Liver (tissue), 8 donors: ENCODE measurements at regions not wholly inside any gene's neighbourhood (a gene's known extent, or its start where the extent isn't known, plus 50 kb on each side); places are given as distances from the start of the nearest gene placed in this dataset.

ENCODE experiments used
- DNase-seq: peaks from one replicate; pipeline ENCODE4 v3.0.0-alpha.2; 2017; ENCODE audit warnings: low spot score
- H3K27ac ChIP-seq, 2 donors: one replicate each; pipeline ENCODE4 v1.7.0; 2013; ENCODE audit warnings: inconsistent platforms in 2 of 2, low read length in 2 of 2, control low read depth in 1 of 2, low read depth in 1 of 2, mild to moderate bottlenecking in 1 of 2
- H3K27me3 ChIP-seq, 4 donors: one replicate each; pipeline versions ENCODE4 v1.6.1 to v1.7.0; 2013; ENCODE audit warnings: low read length in 3 of 4, inconsistent platforms in 1 of 4, mild to moderate bottlenecking in 1 of 4, moderate library complexity in 1 of 4; ENCODE audit not compliant: control insufficient read depth in 4 of 4, insufficient read depth in 4 of 4
- H3K36me3 ChIP-seq, 4 donors: one replicate each; pipeline versions ENCODE4 v1.6.1 to v1.7.0; 2013; ENCODE audit warnings: low read length in 3 of 4, mild to moderate bottlenecking in 3 of 4, low read depth in 1 of 4, moderate library complexity in 1 of 4; ENCODE audit not compliant: control insufficient read depth in 4 of 4, insufficient read depth in 3 of 4
- H3K4me1 ChIP-seq, 4 donors: one replicate each; pipeline versions ENCODE4 v1.6.1 to v1.7.0; 2013; ENCODE audit warnings: low read length in 3 of 4, mild to moderate bottlenecking in 3 of 4, moderate library complexity in 1 of 4; ENCODE audit not compliant: control insufficient read depth in 4 of 4, insufficient read depth in 4 of 4
- H3K4me3 ChIP-seq, 3 donors: one replicate each; pipeline versions ENCODE4 v1.6.1 to v1.7.0; 2013; ENCODE audit warnings: low read length in 3 of 3, control low read depth in 1 of 3, low read depth in 1 of 3, mild to moderate bottlenecking in 1 of 3
- H3K9ac ChIP-seq, 2 donors: one replicate each; pipeline ENCODE4 v1.7.0; 2013; ENCODE audit warnings: low read length in 2 of 2, mild to moderate bottlenecking in 2 of 2, moderate library complexity in 2 of 2, control low read depth in 1 of 2, low read depth in 1 of 2
- H3K9me3 ChIP-seq, 4 donors: one replicate each; pipeline versions ENCODE4 v1.6.1 to v1.7.0; 2013; ENCODE audit warnings: low read length in 3 of 4; ENCODE audit not compliant: control insufficient read depth in 4 of 4
- CTCF ChIP-seq: fragments of 150-350 bp; IDR thresholded peaks from 2 replicates; pipeline ENCODE4 v1.5.1; 2017; ENCODE audit warnings: improper control_type of control experiment, low read depth, low read length; ENCODE audit not compliant: missing input control
- EGR1 ChIP-seq, 2 donors: IDR thresholded peaks; 2 replicates each; pipeline ENCODE4 v1.6.1; 2016 to 2018; ENCODE audit warnings: antibody characterized with exemption in 2 of 2, low read depth in 2 of 2
- FOXA1 ChIP-seq: IDR thresholded peaks from 2 replicates; pipeline ENCODE4 v1.6.1; 2016; ENCODE audit warnings: antibody characterized with exemption
- FOXA2 ChIP-seq: IDR thresholded peaks from 2 replicates; pipeline ENCODE4 v1.6.1; 2016; ENCODE audit warnings: antibody characterized with exemption
- GABPA ChIP-seq, 2 donors: IDR thresholded peaks in 1 of 2; conservative IDR thresholded peaks in 1 of 2; 2 replicates each; pipeline ENCODE4 v1.6.1; 2016; ENCODE audit warnings: antibody characterized with exemption in 2 of 2, mild to moderate bottlenecking in 1 of 2, moderate library complexity in 1 of 2
- HNF4A ChIP-seq, 2 donors: conservative IDR thresholded peaks; 2 replicates each; pipeline ENCODE4 v1.6.1; 2016; ENCODE audit warnings: antibody characterized with exemption in 2 of 2, mild to moderate bottlenecking in 2 of 2
- HNF4G ChIP-seq: IDR thresholded peaks from 2 replicates; pipeline ENCODE4 v1.6.1; 2016; ENCODE audit warnings: antibody characterized with exemption
- JUND ChIP-seq, 2 donors: IDR thresholded peaks; 2 replicates each; pipeline ENCODE4 v1.6.1; 2016; ENCODE audit warnings: antibody characterized with exemption in 2 of 2
- NR2F2 ChIP-seq: IDR thresholded peaks from 2 replicates; pipeline ENCODE4 v1.6.1; 2016; ENCODE audit warnings: antibody characterized with exemption
- RAD21 ChIP-seq, 2 donors: IDR thresholded peaks; 2 replicates each; pipeline ENCODE4 v1.6.1; 2016; ENCODE audit warnings: antibody characterized with exemption in 2 of 2, mild to moderate bottlenecking in 2 of 2
- REST ChIP-seq: IDR thresholded peaks from 2 replicates; pipeline ENCODE4 v1.6.1; 2016; ENCODE audit warnings: antibody characterized with exemption, mild to moderate bottlenecking
- RXRA ChIP-seq, 2 donors: IDR thresholded peaks; 2 replicates each; pipeline ENCODE4 v1.6.1; 2017 to 2018; ENCODE audit warnings: antibody characterized with exemption in 2 of 2, mild to moderate bottlenecking in 1 of 2
- SP1 ChIP-seq: IDR thresholded peaks from 2 replicates; pipeline ENCODE4 v1.6.1; 2018; ENCODE audit warnings: antibody characterized with exemption, mild to moderate bottlenecking
- TAF1 ChIP-seq: conservative IDR thresholded peaks from 2 replicates; pipeline ENCODE4 v1.6.1; 2016; ENCODE audit warnings: antibody characterized with exemption, mild to moderate bottlenecking
- YY1 ChIP-seq: IDR thresholded peaks from 2 replicates; pipeline ENCODE4 v1.6.1; 2016; ENCODE audit warnings: antibody characterized with exemption, mild to moderate bottlenecking
- WGBS: extraction: QIAGEN DNeasy Blood & Tissue Kit; methylation state at CpG from one replicate; pipeline ENCODE4 v1.1.7; 2013; 5-methylcytosine and 5-hydroxymethylcytosine counted together
- TF ChIP-seq, protein P1 (sequence below): IDR thresholded peaks from 2 replicates; pipeline ENCODE4 v1.6.1; 2016; ENCODE audit warnings: antibody characterized with exemption
- TF ChIP-seq, protein P2 (sequence below): IDR thresholded peaks from 2 replicates; pipeline ENCODE4 v1.6.1; 2016; ENCODE audit warnings: antibody characterized with exemption
- TF ChIP-seq, protein P3 (sequence below): IDR thresholded peaks from 2 replicates; pipeline ENCODE4 v1.6.1; 2016; ENCODE audit warnings: antibody characterized with exemption
- donor health status: healthy.
- donor health status: healthy.
- donor health status: healthy.
- donor health status: healthy.
- donor health status: healthy.

GRCh38 chr1:212234431-212235395, 50.5 kb upstream of the PPP2R5A start:
- TF ChIP-seq RXRA (IDR thresholded peaks at IDR 0.05) = peak in 1 of 2 donors; percentile 69
- peak; percentile 90 to 96 for TF ChIP-seq JUND (IDR thresholded peaks at IDR 0.05)
- TF ChIP-seq GABPA (IDR thresholded peaks at IDR 0.05 in 1 of 2, conservative IDR thresholded peaks at IDR 0.05 in 1 of 2) = no peak
- TF ChIP-seq CTCF = no peak
- no peak for TF ChIP-seq FOXA2
- TF ChIP-seq RAD21 (IDR thresholded peaks at IDR 0.05) = peak; percentile 8 to 35
- TF ChIP-seq REST = peak; percentile 48
- TF ChIP-seq SP1 = no peak
- no peak for TF ChIP-seq FOXA1
- TF ChIP-seq TAF1 = no peak
- peak in 1 of 2 donors; percentile 15 for TF ChIP-seq HNF4A (conservative IDR thresholded peaks at IDR 0.05)
- TF ChIP-seq, protein P1, sequence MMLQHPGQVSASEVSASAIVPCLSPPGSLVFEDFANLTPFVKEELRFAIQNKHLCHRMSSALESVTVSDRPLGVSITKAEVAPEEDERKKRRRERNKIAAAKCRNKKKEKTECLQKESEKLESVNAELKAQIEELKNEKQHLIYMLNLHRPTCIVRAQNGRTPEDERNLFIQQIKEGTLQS = peak; percentile 54
- no peak for TF ChIP-seq NR2F2
- TF ChIP-seq, protein P2, sequence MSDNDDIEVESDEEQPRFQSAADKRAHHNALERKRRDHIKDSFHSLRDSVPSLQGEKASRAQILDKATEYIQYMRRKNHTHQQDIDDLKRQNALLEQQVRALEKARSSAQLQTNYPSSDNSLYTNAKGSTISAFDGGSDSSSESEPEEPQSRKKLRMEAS = peak; percentile 39
- TF ChIP-seq EGR1 (IDR thresholded peaks at IDR 0.05; ENCODE audit: low read depth in 2 of 2) = peak in 1 of 2 donors; percentile 26
- no peak for TF ChIP-seq HNF4G
- TF ChIP-seq, protein P3, sequence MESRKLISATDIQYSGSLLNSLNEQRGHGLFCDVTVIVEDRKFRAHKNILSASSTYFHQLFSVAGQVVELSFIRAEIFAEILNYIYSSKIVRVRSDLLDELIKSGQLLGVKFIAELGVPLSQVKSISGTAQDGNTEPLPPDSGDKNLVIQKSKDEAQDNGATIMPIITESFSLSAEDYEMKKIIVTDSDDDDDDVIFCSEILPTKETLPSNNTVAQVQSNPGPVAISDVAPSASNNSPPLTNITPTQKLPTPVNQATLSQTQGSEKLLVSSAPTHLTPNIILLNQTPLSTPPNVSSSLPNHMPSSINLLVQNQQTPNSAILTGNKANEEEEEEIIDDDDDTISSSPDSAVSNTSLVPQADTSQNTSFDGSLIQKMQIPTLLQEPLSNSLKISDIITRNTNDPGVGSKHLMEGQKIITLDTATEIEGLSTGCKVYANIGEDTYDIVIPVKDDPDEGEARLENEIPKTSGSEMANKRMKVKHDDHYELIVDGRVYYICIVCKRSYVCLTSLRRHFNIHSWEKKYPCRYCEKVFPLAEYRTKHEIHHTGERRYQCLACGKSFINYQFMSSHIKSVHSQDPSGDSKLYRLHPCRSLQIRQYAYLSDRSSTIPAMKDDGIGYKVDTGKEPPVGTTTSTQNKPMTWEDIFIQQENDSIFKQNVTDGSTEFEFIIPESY = no peak
- peak; percentile 40 for TF ChIP-seq YY1
- no peaks in the 10 kb centered on the region for H3K27me3 ChIP-seq
- H3K9me3 ChIP-seq = no peaks in the 10 kb centered on the region
- no peak overlapping the region for H3K9ac ChIP-seq
- WGBS = 87% methylated on average over 8 of the region's 8 CpGs
- H3K4me3 ChIP-seq = no peak overlapping the region
- no peak overlapping the region for H3K27ac ChIP-seq
- H3K4me1 ChIP-seq = peaks cover 5 to 26% (median 10%) of the 10 kb centered on the region in 4 donors
- DNase-seq = no peak
- no peaks in the 10 kb centered on the region for H3K36me3 ChIP-seq
